Neuron (in vitro differentiated cells): ENCODE measurements at regions not wholly inside any gene's neighbourhood (a gene's known extent, or its start where the extent isn't known, plus 50 kb on each side); places are given as distances from the start of the nearest gene placed in this dataset.
A peak's percentile ranks its signal among the peaks of the same experiment; 100 is the strongest.

Experiments used
- H2AFZ ChIP-seq: one replicate; pipeline ENCODE4 v1.6.1; 2013; ENCODE audit warnings: low read depth, mild to moderate bottlenecking, inconsistent platforms, low read length, moderate library complexity
- H3K27me3 ChIP-seq: one replicate; pipeline ENCODE4 v1.6.1; 2013; ENCODE audit warnings: low read length; ENCODE audit not compliant: insufficient read depth
- H3K36me3 ChIP-seq: one replicate; pipeline ENCODE4 v1.6.1; 2013; ENCODE audit warnings: low read length; ENCODE audit not compliant: insufficient read depth
- H3K4me1 ChIP-seq: one replicate; pipeline ENCODE4 v1.6.1; 2013; ENCODE audit warnings: low read length; ENCODE audit not compliant: insufficient read depth
- H3K4me3 ChIP-seq: 2 replicates; pipeline ENCODE4 v1.5.1; 2013; ENCODE audit warnings: mild to moderate bottlenecking, low read length, moderate library complexity
- H3K9me3 ChIP-seq: one replicate; pipeline ENCODE4 v1.6.1; 2013; ENCODE audit warnings: low read length

- Histone ChIP-seq H3K36me3 (no peaks in the 10 kb centered on the region), H3K4me3 (no peak overlapping the region), H3K27me3 (no peaks in the 10 kb centered on the region), H2AFZ (no peak overlapping the region), H3K9me3 (no peaks in the 10 kb centered on the region), H3K4me1 (peaks cover 11% of the 10 kb centered on the region)
Observed at GRCh38 chr5:91978221-91978882, 595.2 kb upstream of the ARRDC3 start.

DNA sequence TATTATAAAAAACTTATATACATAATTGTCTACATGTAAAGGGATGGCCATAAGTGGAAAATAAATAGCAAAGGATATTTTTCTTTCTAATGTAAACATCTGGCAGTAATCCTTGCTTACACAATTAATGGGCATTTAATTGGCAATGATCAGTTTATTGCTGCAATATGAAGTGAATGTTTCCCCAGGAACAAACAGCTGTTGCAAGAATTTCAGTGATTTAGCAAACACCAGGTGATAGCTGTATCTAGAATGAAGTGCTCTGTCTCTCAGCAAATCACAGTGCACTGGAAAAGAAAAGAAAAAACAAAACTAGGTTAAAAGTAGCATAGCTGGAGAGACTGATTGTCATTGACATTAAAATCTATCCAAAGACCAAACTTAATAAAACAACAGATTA is 594.5 kb upstream of the ARRDC3 start:
- no peaks in the 10 kb centered on the region for H3K27me3 ChIP-seq
- peaks cover 11% of the 10 kb centered on the region for H3K4me1 ChIP-seq
- H2AFZ ChIP-seq = no peak overlapping the region
- no peaks in the 10 kb centered on the region for H3K36me3 ChIP-seq
- no peaks in the 10 kb centered on the region for H3K9me3 ChIP-seq
- no peak overlapping the region for H3K4me3 ChIP-seq

- Histone ChIP-seq H3K4me3 (no peak overlapping the region), H3K4me1 (peaks cover 11% of the 10 kb centered on the region), H2AFZ (no peak overlapping the region), H3K27me3 (no peaks in the 10 kb centered on the region), H3K36me3 (no peaks in the 10 kb centered on the region), H3K9me3 (no peaks in the 10 kb centered on the region)
Observed at GRCh38 chr5:91976451-91976850, 593.3 kb upstream of the ARRDC3 start.

DNA sequence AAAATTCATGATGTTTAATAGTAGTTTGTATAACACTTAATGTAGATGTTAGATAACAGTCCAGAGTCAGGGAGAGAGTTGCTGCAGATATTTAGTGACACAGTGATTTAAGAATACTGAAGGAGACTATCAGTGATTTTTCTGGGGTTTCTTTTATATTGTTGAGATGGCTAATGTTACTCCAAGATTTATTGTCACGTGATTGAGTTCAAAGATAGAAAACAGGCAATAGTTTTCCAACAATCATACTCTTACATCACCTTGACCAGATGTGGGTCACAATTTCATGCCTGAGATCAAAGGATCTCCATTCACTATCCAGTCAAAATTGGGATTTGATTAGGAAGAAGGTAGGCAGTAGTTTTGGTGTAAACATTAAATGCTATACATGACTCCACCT is 580.0 kb upstream of the ARRDC3 start:
- H3K36me3 ChIP-seq = no peaks in the 10 kb centered on the region
- peaks cover 3% of the 10 kb centered on the region for H3K9me3 ChIP-seq
- peaks cover 5% of the 10 kb centered on the region for H3K4me1 ChIP-seq
- H3K27me3 ChIP-seq = no peaks in the 10 kb centered on the region
- no peak overlapping the region for H2AFZ ChIP-seq
- no peak overlapping the region for H3K4me3 ChIP-seq

DNA sequence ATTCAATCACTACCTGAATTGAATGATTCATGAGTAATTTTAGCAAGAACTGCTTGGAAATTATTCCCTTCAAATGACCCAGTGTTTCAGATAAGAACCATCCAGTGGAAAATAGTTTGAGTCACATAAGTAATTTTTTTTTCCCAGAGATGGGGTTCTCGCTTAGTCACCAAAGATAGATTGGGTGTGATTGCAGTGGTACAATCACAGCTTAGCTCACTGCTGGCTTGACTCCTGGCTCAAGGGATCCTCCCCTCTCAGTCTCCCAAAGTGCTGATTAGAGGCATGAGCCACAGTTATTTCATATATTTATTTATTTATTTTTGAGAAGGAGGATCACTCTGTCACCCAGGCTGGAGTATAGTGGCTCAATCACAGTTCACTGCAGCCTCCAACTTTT is 574.5 kb upstream of the ARRDC3 start:
- Histone ChIP-seq H3K27me3 (no peaks in the 10 kb centered on the region), H3K4me3 (no peak overlapping the region), H3K36me3 (no peaks in the 10 kb centered on the region), H3K9me3 (peaks cover 3% of the 10 kb centered on the region), H3K4me1 (no peaks in the 10 kb centered on the region), H2AFZ (no peak overlapping the region)

DNA sequence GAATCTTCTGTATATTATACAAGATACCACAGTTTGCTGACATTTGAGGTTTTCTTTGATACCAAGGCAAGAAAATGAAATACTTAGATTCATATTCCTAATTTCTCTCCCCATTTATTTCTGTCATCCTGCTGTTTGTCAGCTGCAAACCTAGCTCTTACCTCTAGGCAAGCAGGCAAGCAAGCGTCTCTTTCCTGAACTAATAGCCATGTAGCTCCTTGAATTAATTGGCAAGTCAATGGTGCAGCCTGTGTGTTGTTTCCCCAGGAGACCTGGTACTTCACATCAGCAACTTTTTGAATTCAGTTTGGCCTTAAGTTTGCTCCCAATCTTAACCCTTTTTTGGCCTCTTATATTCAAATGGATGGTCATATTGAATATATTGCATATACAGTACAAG is 573.6 kb upstream of the ARRDC3 start:
- H3K36me3 ChIP-seq = no peaks in the 10 kb centered on the region
- no peak overlapping the region for H3K4me3 ChIP-seq
- H2AFZ ChIP-seq = no peak overlapping the region
- no peaks in the 10 kb centered on the region for H3K4me1 ChIP-seq
- H3K27me3 ChIP-seq = no peaks in the 10 kb centered on the region
- no peaks in the 10 kb centered on the region for H3K9me3 ChIP-seq

DNA sequence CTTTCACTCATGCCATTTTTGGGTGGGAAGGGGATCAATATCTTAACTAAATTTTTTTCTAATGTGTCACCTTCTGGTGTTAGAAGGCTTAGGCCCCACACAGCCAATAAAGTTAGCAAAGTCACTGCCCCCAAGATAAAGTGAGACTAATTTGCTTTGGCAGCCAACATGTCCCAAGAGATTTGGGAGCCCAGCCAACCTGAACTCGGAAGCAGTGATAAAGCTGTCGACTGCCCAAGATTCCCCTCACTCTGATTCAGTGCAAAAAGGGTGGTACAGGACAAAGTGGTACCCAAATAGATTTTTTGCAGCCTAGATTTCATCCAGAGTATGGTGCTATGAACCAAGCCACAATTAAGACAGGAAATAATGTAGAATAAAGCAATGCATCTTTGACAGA is 572.5 kb upstream of the ARRDC3 start:
- H3K4me3 ChIP-seq = no peak overlapping the region
- H3K4me1 ChIP-seq = no peaks in the 10 kb centered on the region
- no peak overlapping the region for H2AFZ ChIP-seq
- H3K27me3 ChIP-seq = no peaks in the 10 kb centered on the region
- no peaks in the 10 kb centered on the region for H3K36me3 ChIP-seq
- no peaks in the 10 kb centered on the region for H3K9me3 ChIP-seq

- Histone ChIP-seq H3K4me3 (no peak overlapping the region), H3K4me1 (no peaks in the 10 kb centered on the region), H2AFZ (no peak overlapping the region), H3K36me3 (no peaks in the 10 kb centered on the region), H3K9me3 (no peaks in the 10 kb centered on the region), H3K27me3 (no peaks in the 10 kb centered on the region)
Observed at GRCh38 chr5:91954136-91954535, 571.0 kb upstream of the ARRDC3 start.

- no peak overlapping the region for H2AFZ ChIP-seq
- H3K4me1 ChIP-seq = no peaks in the 10 kb centered on the region
- H3K4me3 ChIP-seq = no peak overlapping the region
- H3K9me3 ChIP-seq = no peaks in the 10 kb centered on the region
- H3K36me3 ChIP-seq = no peaks in the 10 kb centered on the region
- H3K27me3 ChIP-seq = no peaks in the 10 kb centered on the region
Observed at GRCh38 chr5:91950328-91950727, 567.2 kb upstream of the ARRDC3 start.

DNA sequence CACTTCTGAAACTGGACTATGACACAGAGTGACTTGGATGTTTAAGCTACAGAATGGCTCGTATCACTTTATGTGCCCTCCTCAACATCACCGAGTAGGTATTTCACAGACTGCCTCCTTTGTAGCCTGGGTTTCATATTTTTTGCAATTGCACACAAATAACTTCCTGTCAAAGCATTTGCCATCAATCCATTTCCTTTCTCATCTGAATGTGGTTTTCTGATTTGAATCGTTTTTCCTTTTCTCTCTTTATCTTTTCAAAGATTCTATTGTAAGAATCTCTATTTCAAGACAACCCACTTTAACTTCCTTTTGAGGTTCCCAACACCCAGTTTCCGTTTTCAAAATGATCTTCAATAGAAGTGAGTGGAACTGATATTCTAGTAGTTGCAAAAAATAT is 563.8 kb upstream of the ARRDC3 start:
- no peaks in the 10 kb centered on the region for H3K4me1 ChIP-seq

DNA sequence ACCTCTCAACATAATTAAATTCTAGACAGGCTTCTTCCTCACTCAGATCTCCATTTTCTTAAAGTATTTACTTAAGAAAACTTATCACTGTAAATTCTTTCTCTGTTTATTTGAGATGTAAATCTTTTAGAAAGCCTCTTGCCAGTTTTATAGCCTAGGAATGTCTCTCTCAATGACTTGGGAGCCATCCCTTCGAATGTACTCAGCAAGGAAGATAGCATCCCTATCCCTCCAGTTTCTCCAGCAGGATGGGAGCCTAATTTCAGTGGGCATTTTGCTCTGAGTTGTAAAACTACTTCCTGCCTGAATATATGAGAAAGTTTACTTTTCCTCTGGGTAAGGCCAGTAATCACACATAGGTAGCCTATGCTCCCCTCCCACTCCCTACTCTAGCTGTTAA is 558.5 kb upstream of the ARRDC3 start:
- Histone ChIP-seq H3K9me3 (no peaks in the 10 kb centered on the region), H3K4me3 (no peak overlapping the region), H3K27me3 (no peaks in the 10 kb centered on the region), H3K36me3 (no peaks in the 10 kb centered on the region), H3K4me1 (peaks cover 7% of the 10 kb centered on the region), H2AFZ (no peak overlapping the region)

More for the DNA sequence above, 563.8 kb upstream of the ARRDC3 start:
- H2AFZ ChIP-seq = no peak overlapping the region
- H3K4me3 ChIP-seq = no peak overlapping the region
- H3K36me3 ChIP-seq = no peaks in the 10 kb centered on the region
- H3K27me3 ChIP-seq = no peaks in the 10 kb centered on the region
- no peaks in the 10 kb centered on the region for H3K9me3 ChIP-seq

GRCh38 chr5:91938441-91938840 is 555.3 kb upstream of the ARRDC3 start:
- Histone ChIP-seq H3K4me3 (no peak overlapping the region), H2AFZ (peak overlapping the region; percentile 54), H3K4me1 (peaks cover 7% of the 10 kb centered on the region), H3K9me3 (no peaks in the 10 kb centered on the region), H3K27me3 (no peaks in the 10 kb centered on the region), H3K36me3 (no peaks in the 10 kb centered on the region)

GRCh38 chr5:91937121-91937520 is 554.0 kb upstream of the ARRDC3 start:
- Histone ChIP-seq H2AFZ (no peak overlapping the region), H3K36me3 (no peaks in the 10 kb centered on the region), H3K4me1 (peaks cover 7% of the 10 kb centered on the region), H3K27me3 (no peaks in the 10 kb centered on the region), H3K9me3 (no peaks in the 10 kb centered on the region), H3K4me3 (no peak overlapping the region)

- Histone ChIP-seq H3K27me3 (no peaks in the 10 kb centered on the region), H3K9me3 (no peaks in the 10 kb centered on the region), H2AFZ (no peak overlapping the region), H3K36me3 (no peaks in the 10 kb centered on the region), H3K4me3 (no peak overlapping the region), H3K4me1 (no peaks in the 10 kb centered on the region)
Observed at GRCh38 chr5:91929522-91929817, 546.4 kb upstream of the ARRDC3 start.
